DMS114 treated with DMSO at 0.1 percent for 48 hours (cell line): ENCODE measurements at regions not wholly inside any gene's neighbourhood (a gene's known extent, or its start where the extent isn't known, plus 50 kb on each side); places are given as distances from the start of the nearest gene placed in this dataset.
"Not testable (repeated sequence)": the region's sequence is repeated elsewhere in the genome, so short reads cannot be mapped to it uniquely, and the experiment has no call there.

ENCODE experiments used
- DNase-seq: peaks from one replicate; lab custom pipeline; 2025; ENCODE audit not compliant: unreplicated experiment; lab: John Stamatoyannopoulos, UW

- DNase-seq = no peak
These were observed 84.9 kb upstream of the CMKLR1 start for GRCh38 chr12:108424026-108424425.

GRCh38 chr12:108423486-108423885, 84.4 kb upstream of the CMKLR1 start:
- no peak for DNase-seq

- DNase-seq = not testable (repeated sequence)
These were observed 82.0 kb upstream of the CMKLR1 start for GRCh38 chr12:108421082-108421481.

- not testable (repeated sequence) for DNase-seq
These were observed 81.3 kb upstream of the CMKLR1 start for GRCh38 chr12:108420421-108420820.

GRCh38 chr12:108419949-108420348, 80.8 kb upstream of the CMKLR1 start:
- DNase-seq = no peak

- no peak for DNase-seq
These were observed 79.2 kb upstream of the CMKLR1 start for GRCh38 chr12:108418164-108418890.

GRCh38 chr12:108414021-108414420, 74.9 kb upstream of the CMKLR1 start:
- DNase-seq = no peak

- DNase-seq = no peak
These were observed 71.6 kb upstream of the CMKLR1 start for GRCh38 chr12:108410689-108411088.

GRCh38 chr12:108409481-108409880, 70.4 kb upstream of the CMKLR1 start:
- no peak for DNase-seq

GRCh38 chr12:108403952-108404351, 64.8 kb upstream of the CMKLR1 start:
- no peak for DNase-seq

- no peak for DNase-seq
These were observed 62.9 kb upstream of the CMKLR1 start for GRCh38 chr12:108401964-108402363.

- no peak for DNase-seq
These were observed 61.9 kb upstream of the CMKLR1 start for GRCh38 chr12:108400900-108401480.

GRCh38 chr12:108400481-108400880, 61.4 kb upstream of the CMKLR1 start:
- DNase-seq = no peak

- no peak for DNase-seq
These were observed 60.9 kb upstream of the CMKLR1 start for GRCh38 chr12:108400056-108400455.

GRCh38 chr12:108399514-108399913, 60.4 kb upstream of the CMKLR1 start:
- DNase-seq = no peak

GRCh38 chr12:108394196-108394595, 55.1 kb upstream of the CMKLR1 start:
- DNase-seq = no peak

- DNase-seq = no peak
These were observed 53.2 kb upstream of the CMKLR1 start for GRCh38 chr12:108392284-108392683.

- no peak for DNase-seq
These were observed 51.5 kb upstream of the CMKLR1 start for GRCh38 chr12:108390495-108391203.

- DNase-seq = no peak
These were observed 50.4 kb upstream of the CMKLR1 start for GRCh38 chr12:108389544-108389943.
